ENCODE measurements at regions not wholly inside any gene's neighbourhood (a gene's known extent, or its start where the extent isn't known, plus 50 kb on each side); places are given as distances from the start of the nearest gene placed in this dataset.
"Not testable (repeated sequence)": the region's sequence is repeated elsewhere in the genome, so short reads cannot be mapped to it uniquely, and the experiment has no call there.

DNA sequence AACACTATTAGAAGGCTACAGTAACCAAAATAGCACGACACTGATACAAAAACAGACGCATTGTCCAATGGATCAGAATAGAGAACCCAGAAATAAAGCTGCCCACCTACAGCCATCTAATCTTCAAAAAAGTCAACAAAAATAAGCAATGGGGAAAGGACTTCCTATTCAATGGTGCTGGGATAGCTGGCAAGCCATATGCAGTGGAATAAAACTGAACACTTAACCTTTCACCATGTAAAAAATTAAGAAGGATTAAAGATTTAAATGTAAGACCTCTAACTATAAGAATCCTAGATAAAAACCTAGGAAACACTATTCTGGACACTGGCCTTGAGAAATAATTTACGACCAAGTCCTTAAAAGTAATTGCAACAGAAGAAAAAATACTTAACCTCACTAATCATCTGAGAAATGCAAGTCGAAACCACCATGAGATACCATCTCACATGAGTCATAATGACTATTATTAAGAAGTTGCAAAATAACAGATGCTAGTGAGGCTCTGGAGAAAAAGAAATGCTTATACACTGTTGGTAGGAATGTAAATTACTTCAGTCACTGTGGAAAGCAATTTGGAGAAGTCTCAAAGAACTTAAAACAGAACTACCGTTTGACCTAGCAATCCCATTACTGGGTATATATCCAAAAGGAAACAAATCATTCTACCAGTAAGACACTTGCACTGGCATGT lies 203.3 kb upstream of the CDH9 start:
- peak; percentile 96 for DNase-seq (ENCODE audit: low spot score)

DNA sequence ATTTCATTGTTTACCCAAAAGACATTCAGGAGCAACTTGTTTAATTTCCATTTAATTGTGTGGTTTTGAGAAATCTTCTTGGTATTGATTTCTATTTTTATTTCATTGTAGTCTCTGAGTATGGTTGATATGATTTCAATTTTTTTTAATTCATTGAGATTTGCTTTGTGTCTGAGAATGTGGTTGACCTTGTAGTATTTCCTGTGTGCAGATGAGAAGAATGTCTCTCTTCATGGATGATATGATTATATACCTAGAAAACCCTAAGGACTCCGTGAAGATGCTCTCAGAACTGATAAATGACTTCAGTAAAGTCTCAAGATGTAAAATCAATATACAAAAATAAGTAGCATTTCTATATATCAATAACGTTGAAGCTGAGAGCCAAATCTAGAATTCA lies 202.4 kb upstream of the CDH9 start:
- DNase-seq (ENCODE audit: low spot score) = no peak

DNA sequence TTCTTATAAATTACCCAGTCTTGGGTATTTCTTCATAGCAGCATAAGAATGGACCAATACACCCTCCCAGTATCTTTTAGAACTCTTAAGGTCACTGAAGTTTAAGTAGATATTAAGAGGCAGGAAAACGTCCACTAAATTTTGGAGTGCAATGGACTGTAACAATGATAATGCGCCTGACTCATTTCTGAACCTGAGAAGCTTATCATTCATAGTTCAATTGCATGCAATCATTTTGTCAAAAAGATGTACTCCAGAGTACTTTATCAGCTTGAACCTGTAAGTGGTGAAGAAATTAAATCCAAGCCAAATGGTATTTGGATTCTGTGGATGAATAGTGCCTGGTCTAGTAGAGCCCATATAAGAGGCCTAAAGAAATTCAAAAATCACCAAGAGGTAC lies 196.5 kb upstream of the CDH9 start:
- no peak for DNase-seq (ENCODE audit: low spot score)

DNA sequence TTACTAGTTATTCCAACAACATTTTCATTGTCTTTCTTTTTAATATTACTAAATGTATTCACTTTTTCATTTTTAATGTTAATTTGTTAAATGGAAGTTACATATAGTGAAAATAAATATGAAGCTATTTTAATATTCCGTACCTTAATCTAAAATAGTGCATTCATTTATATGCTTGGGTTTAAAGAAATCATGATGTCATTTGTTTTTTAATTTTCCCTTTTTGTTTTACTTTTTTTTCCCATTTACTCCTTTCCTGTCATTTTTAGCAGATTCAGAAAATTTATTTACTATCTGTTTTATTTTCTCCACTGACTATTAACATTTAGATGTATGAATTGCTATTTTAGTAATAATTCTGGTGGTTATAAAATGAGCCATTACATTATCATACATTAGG lies 183.0 kb upstream of the CDH9 start:
- no peak for DNase-seq (ENCODE audit: low spot score)

DNA sequence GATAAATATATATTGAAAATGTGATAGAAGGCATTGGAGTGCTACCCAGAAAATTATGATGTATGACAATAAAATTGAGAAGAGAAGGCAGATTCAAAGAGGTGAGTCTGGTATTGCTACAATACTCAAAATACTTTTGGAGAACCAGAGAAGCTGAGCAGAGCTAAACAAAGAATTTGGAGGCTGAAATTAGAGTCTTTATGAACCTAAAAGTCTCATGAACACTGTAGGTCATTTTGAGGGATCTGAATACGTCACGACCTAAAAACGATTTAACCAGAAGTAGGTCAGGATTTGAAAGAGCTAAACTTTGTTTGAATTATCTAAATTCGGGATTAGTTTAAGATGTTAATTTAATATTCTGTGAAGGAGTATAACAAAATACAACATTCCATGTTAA lies 182.4 kb upstream of the CDH9 start:
- DNase-seq (ENCODE audit: low spot score) = no peak

DNA sequence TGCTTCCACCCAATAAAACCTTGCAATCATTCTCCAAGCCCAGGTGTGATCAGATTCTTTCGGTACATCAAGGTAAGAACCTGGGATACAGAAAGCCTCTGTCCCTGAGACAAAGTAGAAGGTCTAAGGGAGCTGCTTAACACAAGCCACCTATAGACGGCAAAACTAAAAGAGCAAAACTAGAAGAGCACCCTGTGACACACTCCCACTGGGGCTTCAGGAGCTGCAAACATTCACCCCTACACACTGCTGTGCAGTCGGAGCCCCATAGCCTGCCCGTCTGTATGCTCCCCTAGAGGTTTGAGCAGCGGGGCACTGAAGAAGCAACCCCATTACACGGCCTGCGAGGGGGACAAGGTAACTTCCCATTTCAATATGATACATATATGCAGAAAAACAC lies 179.6 kb upstream of the CDH9 start:
- DNase-seq (ENCODE audit: low spot score) = no peak

DNA sequence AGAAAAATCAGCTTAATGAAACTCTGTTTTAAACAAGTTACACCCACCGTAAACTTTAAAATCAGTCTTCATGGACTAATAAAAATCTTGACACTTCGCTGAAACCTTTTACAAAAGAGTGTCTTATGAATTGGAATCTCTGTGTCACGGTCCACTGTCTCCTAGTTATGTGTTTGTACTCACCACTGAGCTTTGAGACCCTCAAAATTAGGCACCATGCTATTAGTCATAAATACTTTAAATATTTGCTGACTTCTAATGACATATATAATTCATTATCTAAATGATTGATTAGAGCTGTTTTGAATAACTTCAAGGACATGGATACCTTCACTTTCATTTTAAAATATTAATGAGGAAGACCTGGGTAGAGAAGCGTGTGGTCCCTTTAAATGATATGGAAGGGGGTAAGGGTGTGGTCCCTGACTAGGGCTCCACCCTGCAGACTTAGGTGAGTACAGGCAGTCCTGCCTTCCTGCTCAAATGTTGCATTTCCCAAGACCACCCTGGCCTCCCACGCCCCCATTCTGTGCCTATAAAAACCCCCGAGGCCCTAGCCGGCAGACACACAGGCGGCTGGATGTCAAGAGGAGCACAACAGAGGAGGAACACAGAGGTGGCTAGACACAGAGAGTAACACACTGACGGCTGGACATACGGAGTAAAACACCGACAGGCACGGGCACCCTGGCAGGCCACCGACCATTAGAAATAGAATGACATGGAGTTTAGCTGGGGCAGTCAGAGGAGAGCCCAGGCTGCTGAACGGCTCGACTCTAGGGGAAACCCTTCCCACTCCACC lies 179.0 kb upstream of the CDH9 start:
- no peak for DNase-seq (ENCODE audit: low spot score)

DNA sequence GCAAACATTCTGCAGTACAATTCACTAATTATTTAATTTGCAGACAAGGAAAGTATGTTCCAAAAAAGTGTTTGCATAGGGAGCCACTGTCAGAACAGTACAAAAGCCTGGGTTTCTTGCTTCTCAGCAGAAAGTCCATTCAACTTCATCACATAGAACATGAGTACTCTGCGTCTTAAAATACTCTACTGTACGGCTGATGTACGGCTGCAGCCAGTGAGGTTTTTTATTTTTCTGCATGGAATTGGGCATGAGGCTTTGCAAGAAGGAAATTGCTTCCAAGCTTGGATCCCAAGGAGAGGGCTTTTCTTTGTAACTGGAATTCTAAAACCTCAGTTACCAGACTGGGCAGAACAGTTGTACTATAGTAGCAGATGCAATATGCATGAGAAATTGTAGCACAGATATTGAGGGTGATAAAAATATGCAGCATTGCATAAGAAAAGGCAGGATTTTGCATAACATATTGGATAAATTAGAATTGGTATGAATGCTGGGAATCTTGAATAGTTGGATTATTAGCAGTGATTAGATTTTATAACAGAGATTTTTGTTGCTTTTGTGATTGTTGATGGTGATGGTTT lies 178.1 kb upstream of the CDH9 start:
- DNase-seq (ENCODE audit: low spot score) = no peak

DNA sequence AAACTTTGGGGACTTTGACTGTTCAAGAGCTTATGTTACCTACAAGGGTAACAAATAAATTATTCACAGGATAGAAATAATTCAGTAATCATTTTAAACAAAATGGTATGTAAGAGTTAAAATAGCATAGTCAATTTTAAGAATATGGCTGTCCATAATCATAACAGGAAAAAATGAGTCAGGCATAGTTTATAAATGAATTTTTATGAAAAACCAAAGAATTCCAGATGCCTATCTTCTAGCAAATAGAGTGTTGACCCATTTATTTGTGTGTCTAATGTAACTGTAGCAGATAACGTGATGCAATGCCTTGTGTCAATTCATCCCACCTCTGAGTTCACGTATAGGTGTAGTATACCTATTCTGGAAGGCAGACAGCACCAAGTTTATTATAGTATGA lies 169.7 kb upstream of the CDH9 start:
- DNase-seq (ENCODE audit: low spot score) = no peak

DNA sequence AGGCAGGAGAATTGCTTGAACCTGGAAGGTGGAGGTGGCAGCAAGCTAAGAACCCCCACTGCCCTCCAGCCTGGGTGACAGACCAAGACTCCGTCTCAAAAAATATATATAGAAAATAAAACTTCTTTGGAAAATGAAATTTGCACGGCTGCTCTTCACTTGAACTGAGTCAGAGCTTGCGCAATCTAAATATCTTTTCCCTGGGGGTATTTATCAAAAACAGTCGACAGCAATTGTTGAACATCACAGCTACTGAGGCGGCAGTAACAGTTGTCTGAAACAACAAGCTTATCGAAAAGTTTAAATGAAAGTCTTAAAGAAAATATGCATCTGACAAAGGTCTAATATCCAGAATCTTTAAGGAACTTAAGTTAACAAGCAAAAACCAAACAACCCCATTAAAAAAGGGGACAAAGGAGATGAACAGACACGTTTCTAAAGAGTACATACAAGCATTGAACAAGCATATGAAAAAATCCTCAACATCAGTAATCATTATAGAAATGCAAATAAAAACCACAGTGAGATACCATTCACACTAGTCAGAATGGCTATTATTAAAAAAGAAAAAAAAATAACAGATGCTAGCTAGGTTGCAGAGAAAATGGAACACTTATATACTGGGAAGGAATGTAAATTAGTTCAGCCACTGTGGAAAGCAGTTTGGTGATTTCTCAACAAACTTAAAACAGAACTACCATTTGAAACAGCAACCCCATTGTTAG lies 153.6 kb upstream of the CDH9 start:
- DNase-seq (ENCODE audit: low spot score) = no peak

DNA sequence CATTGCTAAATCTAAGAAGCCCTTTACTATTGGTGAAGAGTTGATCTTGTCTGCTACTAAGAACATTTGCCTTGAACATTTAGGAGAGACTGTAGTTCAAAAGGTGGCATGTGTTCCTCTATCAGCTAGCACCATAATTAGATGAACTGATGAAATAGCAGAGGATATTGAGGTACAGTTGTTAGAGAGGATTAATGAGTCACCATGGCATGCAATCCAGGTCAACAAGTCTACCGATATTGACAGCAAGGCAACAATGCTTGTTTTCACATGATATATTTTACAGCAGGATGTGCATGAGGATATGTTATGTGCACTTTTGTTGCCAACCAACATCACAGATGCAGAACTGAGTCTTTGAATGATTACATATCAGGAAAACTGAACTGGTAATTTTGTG lies 134.3 kb upstream of the CDH9 start:
- DNase-seq (ENCODE audit: low spot score) = no peak

DNA sequence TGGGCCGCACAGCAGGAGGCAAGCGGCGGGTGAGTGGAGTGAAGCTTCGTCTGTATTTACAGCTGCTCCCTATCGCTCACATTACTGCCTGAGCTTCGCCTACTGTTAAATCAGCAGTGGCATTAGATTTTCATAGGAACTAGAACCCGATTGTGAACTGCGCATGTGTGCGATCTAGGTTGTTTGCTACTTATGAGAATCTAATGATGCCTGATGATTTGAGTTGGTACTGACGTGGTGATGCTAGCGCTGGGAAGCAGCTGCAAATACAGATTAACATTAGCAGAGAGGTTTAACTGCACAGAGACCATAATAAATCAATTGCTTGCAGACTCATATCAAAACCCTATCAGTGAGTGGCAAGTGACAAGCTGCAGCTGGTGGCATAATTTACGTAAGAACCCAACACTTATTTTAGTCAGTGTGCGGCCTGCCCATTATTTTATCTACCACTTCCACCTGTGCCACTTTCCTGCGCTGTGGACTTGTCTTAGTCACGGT lies 133.4 kb upstream of the CDH9 start:
- DNase-seq (ENCODE audit: low spot score) = no peak

DNA sequence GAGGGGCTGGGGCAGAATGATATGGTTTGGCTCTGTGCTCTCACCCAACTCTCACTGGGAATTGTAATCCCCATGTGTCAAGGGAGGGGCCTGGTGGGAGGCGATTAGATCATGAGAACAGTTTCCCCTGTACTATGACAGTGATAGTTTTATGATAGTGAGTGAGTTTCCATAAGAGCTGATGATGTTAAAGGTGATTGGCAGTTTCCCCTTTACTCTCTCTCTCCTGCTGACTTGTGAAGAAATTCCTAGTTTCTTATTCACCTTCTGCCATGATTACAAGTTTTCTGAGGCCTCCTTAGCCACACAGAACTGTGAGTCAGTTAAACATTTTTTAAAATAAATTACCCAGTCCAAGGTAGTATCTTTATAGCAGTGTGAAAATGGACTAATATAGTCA lies 120.4 kb upstream of the CDH9 start:
- DNase-seq (ENCODE audit: low spot score) = no peak

DNA sequence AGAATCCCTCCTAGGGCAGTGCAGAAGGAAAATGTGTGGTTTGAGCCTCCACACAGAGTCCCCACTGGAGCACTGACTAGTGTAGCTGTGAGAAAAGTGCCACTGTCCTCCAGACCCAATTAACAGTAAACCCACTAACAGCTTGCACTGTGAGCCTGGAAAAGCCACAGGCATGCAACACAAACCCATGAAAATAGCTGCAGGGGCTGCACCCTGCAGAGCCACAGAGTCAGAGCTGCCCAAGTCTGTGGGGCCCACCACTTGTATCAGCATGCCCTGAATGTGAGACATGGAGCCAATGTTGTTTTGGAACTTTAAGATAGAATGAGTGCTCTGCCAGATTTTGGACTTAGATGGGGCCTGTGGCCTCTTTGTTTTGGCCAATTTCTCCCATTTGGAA lies 119.8 kb upstream of the CDH9 start:
- no peak for DNase-seq (ENCODE audit: low spot score)

DNA sequence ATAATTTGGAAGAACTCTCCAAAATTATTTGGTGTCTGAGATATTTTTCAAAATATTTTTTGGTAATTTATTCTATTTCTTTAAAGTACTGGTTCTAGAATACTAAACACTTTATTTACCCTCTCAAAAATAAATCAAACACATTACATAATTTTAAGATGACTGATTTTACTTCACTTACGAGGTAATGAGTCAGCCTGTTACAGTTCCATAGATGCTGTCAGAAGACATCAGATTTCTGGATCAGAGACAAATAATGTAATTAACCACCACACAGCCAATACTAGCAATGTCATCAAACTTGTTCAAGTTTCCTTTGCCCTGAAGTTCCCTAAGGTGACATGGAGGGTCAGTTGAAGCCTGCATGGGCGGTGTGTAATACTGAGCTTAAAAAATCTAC lies 106.1 kb upstream of the CDH9 start:
- no peak for DNase-seq (ENCODE audit: low spot score)

DNA sequence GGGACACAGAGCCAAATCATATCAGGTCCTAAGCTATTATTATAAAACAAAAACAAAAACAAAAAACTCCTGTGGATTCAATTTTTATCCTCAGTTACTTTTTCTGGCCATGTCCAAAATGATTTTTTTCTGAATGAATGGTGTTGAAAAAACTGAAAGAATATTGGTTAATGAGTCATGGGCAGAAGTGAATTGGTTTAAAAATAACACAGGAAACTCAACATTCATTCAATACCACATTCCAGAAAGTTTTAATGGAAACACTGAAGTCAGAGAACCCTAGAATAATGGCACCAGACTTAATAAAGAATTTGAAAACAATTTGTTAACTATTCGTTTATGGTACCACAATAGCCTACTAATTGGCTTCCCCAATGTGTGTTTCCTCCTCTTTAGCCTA lies 102.4 kb upstream of the CDH9 start:
- no peak for DNase-seq (ENCODE audit: low spot score)

DNA sequence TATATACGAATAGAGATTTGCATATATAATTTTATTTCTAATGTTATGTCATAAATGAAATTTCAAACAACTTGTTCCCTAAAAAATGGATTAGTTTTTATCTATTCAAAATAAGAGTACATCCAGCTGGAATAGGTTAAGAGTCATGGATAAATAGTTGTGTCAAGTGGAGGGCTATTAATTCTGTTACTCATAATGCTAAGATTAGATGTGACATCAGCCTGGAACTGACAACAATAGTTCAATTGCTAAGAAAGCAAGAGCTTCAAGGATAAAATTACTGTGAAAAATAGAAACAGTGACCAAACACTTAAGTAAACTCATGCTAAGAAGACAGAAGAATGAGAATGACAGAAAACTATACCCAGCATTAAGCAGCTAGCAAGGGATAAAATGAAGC lies 92.2 kb upstream of the CDH9 start:
- DNase-seq (ENCODE audit: low spot score) = no peak

DNA sequence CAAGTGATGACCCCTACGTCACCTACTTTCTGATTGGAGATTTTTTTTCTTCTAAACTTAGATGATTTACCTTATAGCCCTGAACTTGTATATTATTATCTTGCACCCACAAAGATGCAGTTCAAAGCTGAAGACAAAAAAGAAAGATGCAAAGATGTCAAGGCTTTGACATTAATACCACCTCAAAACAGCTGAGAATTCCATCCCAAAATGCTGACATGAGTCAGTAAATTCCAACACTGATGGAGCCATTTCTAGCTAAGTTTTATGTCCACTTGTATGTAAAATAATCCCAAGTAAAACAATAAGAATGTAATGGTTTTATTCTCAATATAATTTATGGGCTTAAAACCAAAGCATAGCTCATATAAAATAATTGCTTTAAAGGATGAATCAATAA lies 91.5 kb upstream of the CDH9 start:
- no peak for DNase-seq (ENCODE audit: low spot score)

DNA sequence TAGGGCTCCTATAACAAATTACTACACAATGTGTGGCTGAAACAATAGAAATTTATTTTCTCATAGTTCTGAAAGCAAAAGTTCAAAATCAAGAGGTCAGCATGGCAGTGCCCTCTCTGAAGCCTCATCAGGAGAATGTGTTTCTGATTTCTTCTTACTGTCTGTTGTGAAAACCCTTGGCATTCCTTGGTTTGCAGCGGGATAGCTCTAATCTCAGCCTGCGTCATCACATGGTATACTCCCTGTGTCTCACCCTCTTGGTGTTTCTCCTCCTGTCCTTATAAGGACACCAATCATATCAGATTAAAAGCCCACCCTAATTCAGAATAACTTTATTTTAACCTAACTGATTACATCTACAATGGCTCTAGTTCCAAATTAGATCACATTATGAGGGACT lies 87.5 kb upstream of the CDH9 start:
- DNase-seq (ENCODE audit: low spot score) = no peak

DNA sequence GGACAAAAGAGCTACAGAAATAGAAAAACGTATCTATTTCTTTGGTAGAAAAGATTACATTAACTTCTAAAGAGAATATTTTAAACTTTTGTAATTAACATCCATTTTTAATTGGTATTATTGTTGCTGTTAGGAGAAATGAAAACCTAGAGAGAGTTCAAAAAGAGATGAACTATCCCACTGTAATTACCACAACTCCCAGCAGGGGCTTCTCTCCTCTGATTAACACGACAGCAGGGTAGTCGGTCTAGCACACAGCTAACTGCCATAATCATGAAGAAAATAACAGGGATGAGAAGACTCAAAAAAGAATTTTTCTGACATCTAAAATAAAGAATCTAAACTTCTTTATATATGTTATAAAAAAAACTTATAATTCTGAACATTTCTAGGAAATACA lies 86.2 kb upstream of the CDH9 start:
- peak; percentile 18 for DNase-seq (ENCODE audit: low spot score)

DNA sequence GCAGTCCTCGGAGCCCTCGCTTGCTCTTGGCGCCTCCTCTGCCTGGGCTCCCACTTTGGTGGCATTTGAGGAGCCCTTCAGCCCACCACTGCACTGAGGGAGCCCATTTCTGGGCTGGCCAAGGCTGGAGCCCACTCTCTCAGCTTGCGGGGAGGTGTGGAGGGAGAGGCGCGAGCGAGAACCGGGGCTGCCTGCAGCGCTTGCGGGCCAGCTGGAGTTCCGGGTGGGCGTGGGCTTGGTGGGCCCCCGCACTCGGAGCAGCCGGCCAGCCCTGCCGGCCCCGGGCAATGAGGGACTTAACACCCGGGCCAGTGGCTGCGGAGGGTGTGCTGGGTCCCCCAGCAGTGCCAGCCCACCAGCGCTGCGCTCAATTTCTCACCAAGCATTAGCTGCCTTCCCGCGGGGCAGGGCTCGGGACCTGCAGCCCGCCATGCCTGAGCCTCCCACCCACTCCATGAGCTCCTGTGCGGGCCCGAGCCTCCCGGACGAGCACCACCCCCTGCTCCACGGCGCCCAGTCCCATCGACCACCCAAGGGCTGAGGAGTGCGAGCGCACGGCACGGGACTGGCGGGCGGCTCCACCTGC lies 81.4 kb upstream of the CDH9 start:
- DNase-seq (ENCODE audit: low spot score) = not testable (repeated sequence)

DNA sequence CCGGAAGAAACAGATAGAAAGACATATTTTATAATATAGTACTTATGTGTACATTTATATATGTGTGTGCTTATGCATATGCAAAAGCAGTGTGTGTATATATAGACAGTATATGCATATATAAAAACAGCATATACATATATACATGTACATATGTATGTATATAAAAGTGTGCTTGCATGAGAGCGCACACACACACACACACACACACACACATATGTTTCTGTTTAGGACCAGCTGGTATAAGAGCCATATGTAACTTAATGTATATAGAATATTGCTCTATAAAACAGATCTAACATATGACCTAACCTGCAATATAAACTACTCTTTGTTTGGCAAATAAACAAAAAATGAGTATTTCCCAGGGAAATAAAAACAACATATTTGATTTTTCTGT lies 65.1 kb upstream of the CDH9 start:
- no peak for DNase-seq (ENCODE audit: low spot score)
